HG02610 (cell line): ENCODE measurements at regions not wholly inside any gene's neighbourhood (a gene's known extent, or its start where the extent isn't known, plus 50 kb on each side); places are given as distances from the start of the nearest gene placed in this dataset.

Experiments used
- ATAC-seq: cut with Tn5 transposase; IDR thresholded peaks from one replicate; pipeline ENCODE4 v1.9.1; 2021; ENCODE audit warnings: mild to moderate bottlenecking, moderate library complexity; ENCODE audit not compliant: unreplicated experiment

DNA sequence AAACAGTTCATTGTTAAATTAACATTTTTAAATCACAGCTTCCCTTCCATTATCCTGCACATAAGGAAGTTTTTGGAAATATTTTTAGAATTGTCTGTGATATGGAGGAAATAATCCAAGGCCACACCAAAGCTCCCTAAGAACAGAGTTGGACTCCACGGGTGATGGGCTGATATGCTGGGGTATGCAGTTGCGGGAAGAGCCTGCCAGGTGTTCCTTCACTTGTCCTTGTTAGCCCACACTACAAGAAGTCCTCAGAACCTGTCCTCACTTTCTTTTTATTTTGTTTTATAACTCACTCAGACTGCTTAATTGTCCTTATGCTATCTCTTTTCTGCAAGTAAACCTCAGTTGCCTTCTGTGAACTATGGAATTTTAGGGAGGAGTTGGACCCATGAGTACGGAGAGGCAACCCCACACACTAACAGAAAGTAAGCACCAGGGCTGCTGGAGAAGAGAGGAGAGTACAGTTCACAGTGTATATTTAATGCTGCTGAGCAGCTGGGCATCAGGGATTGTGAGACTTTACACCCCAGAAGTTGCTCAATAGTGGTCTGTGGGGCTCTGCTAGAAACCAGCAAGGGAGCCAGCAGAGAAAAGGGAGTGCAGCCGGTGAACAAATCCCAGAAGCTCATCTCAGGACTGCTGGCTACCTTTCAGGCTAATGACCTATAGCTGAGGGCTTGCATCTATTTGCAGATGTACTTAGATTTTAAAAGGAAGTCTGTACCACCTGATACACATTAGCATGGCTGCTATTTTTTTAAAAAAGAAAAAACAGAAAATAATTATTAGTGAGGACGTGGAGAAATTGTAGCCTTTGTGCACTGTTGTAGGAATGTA lies 64.6 kb upstream of the FOXN2 start:
- no peak for ATAC-seq

- no peak for ATAC-seq
These were observed 64.0 kb upstream of the FOXN2 start for GRCh38 chr2:48250474-48250844.

- no peak for ATAC-seq
These were observed 63.5 kb upstream of the FOXN2 start for GRCh38 chr2:48250943-48251342.

- no peak for ATAC-seq
These were observed 62.9 kb upstream of the FOXN2 start for GRCh38 chr2:48251437-48252148.

GRCh38 chr2:48253301-48253700 lies 61.2 kb upstream of the FOXN2 start:
- ATAC-seq: no peak

- no peak for ATAC-seq
These were observed 59.6 kb upstream of the FOXN2 start for GRCh38 chr2:48254839-48255238.

DNA sequence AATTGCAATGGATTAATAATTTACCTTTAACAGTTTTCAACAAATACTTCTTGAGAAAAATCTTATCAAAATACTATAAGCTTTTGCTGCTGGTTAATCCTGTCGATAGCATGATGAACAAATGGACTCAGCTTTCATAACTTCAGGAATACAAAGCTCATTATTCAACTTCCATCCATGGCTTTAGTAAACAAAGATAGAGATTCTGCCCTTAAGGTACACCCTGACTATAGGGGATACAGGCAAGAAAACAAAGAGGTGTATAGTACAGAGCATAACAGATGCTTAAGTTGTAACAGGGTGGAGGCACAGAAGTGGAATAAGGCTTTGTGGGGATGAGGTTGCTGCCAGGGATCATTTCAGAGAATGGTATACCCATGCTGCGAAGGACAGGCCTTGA lies 57.0 kb upstream of the FOXN2 start:
- no peak for ATAC-seq

DNA sequence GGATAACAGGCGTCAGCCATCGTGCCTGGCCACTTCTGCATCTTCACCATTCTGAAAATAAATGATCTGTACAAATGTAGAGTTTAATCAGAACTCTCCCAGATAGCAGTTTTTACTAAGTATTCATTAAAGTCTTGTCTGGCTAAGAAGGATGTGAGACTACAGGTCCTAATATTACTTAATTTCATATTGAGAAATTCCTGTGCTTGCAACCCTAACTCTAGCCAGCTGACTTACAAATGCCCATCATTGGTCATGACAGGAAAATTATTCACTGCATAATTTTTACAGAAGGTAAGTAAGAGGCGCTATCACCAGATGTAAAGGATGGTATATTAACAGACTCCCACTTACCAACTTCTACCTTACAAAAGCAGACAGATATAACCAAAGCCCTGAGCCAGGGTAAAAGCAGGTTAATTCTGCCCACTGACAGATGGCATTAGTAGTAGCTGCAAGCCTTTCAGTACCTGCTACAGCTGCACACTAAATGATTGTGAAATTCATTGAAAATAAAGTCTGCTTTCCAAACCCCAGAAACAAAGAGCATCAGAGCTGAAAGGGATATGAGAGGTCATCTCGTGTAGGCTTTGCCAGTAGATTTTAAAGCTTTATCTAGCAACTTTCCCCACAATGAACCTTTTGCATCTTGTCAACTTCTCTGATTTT lies 55.9 kb upstream of the FOXN2 start:
- no peak for ATAC-seq

GRCh38 chr2:48259811-48260210 lies 54.7 kb upstream of the FOXN2 start:
- no peak for ATAC-seq

DNA sequence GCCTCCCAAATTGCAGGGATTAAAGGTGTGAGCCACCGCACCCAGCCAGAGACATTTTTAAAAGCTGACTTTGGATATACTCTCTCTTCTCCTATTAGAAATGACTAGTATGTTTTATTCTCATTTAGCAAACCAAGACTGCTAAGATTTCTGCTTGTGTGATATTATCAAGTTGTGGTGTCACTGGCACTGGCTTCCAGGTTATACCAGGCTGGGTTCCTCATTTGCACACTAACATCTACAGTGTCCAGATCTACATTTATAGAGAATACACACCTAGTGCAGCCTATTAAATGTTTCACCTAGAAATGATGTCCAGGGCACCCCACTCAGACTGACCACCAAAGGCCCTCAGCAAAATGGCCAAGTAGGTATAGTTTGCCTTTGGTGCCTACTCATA lies 49.9 kb upstream of the FOXN2 start:
- ATAC-seq: no peak
